ENCODE measurements at regions not wholly inside any gene's neighbourhood (a gene's known extent, or its start where the extent isn't known, plus 50 kb on each side); places are given as distances from the start of the nearest gene placed in this dataset.

DNA sequence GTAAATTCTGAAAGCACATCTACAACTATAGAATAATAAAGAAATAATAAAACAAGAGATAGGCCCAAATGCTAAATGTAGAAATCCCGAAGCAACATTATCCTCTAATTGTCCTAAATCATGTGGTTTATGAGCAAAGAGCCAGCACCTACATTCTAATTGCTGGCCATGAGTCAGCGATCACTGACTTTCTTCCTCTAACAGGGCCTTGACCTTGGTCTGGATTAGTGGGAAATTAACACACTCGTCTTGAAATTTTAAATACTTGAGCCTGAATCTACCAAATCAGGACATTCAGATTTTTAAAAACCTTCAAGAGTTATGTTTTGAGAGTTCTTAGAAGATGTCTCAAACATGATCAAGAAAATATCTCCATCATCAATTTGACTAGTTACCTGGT is 727.6 kb downstream of the METTL15 start:
- Mint-ChIP-seq H3K4me3 (no peak overlapping the region), H3K27me3 (ENCODE audit: low read depth) (no peaks in the 10 kb centered on the region), H3K4me1 (ENCODE audit: low read depth) (no peaks in the 10 kb centered on the region), H3K9me3 (peaks cover 9 to 15% of the 10 kb centered on the region in 2 donors), H3K27ac (no peak overlapping the region), H3K36me3 (ENCODE audit: insufficient read depth in 2 of 2) (no peaks in the 10 kb centered on the region)
- no peak for ATAC-seq (replicated peaks in 1 of 2)
- no peak for DNase-seq

- H3K27ac Mint-ChIP-seq, result no peak overlapping the region
These were observed 727.1 kb downstream of the METTL15 start for GRCh38 chr11:28835317-28835716.

GRCh38 chr11:28834877-28835276 is 726.7 kb downstream of the METTL15 start:
- DNase-seq (no peak), ATAC-seq (replicated peaks in 1 of 2) (no peak)
- Mint-ChIP-seq H3K27ac (no peak overlapping the region), H3K27me3 (ENCODE audit: low read depth) (no peaks in the 10 kb centered on the region), H3K4me3 (no peak overlapping the region), H3K4me1 (ENCODE audit: low read depth) (no peaks in the 10 kb centered on the region), H3K9me3 (peaks cover 9 to 15% of the 10 kb centered on the region in 2 donors), H3K36me3 (ENCODE audit: insufficient read depth in 2 of 2) (no peaks in the 10 kb centered on the region)

More at GRCh38 chr11:28835317-28835716, 727.1 kb downstream of the METTL15 start:
- ATAC-seq (replicated peaks in 1 of 2) (no peak), DNase-seq (no peak)
- Mint-ChIP-seq H3K36me3 (ENCODE audit: insufficient read depth in 2 of 2) (no peaks in the 10 kb centered on the region), H3K9me3 (peaks cover 9 to 15% of the 10 kb centered on the region in 2 donors), H3K4me1 (ENCODE audit: low read depth) (no peaks in the 10 kb centered on the region), H3K27me3 (ENCODE audit: low read depth) (no peaks in the 10 kb centered on the region), H3K4me3 (no peak overlapping the region)

DNA sequence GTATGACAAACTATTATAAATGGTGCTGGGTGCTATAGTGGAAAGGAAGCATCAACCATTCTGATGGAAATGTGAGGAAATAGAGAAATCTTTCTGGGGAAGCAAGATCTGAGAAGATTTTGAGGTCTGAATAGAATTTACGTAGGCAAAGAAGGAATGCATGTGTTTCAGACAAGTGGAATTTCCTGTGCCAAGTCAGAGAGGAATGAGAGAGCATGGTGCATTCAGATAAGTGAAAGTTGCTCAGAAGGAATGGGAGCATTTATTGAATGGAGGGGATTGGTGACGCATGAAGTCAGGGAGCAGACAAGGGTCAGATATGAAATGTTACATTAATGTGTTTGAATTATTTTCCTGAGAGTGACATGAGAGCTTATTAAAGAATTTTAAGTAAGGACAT is 725.5 kb downstream of the METTL15 start:
- no peak for DNase-seq
- H3K4me3 Mint-ChIP-seq, result no peak overlapping the region
- ATAC-seq (replicated peaks in 1 of 2), result no peak
- H3K4me1 Mint-ChIP-seq (ENCODE audit: low read depth), result no peaks in the 10 kb centered on the region
- H3K27ac Mint-ChIP-seq, result no peak overlapping the region
- H3K27me3 Mint-ChIP-seq (ENCODE audit: low read depth), result no peaks in the 10 kb centered on the region
- no peaks in the 10 kb centered on the region for H3K36me3 Mint-ChIP-seq (ENCODE audit: insufficient read depth in 2 of 2)
- peaks cover 11 to 20% of the 10 kb centered on the region in 2 donors for H3K9me3 Mint-ChIP-seq

DNA sequence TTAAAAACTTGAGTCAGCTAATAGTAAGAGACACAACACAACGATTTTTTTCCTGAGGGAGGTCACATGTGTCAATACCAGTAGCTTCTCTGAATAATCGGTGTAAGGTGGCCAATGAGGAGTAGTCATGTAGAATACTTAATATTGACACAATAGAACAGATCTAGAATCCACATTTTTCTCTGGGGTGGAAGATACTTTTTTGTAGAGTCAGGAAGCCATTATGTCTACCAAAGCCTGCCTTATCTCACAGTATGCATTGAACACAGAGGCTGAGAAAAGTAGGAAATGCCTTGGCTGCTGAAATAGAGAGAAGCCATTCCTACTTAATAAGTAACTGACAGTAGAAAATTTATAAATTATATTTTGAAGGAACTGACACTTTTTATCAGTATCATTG is 725.0 kb downstream of the METTL15 start:
- Mint-ChIP-seq H3K27me3 (ENCODE audit: low read depth) (no peaks in the 10 kb centered on the region), H3K36me3 (ENCODE audit: insufficient read depth in 2 of 2) (no peaks in the 10 kb centered on the region), H3K4me3 (no peak overlapping the region), H3K4me1 (ENCODE audit: low read depth) (no peaks in the 10 kb centered on the region), H3K27ac (no peak overlapping the region), H3K9me3 (peaks cover 11 to 20% of the 10 kb centered on the region in 2 donors)
- no peak for ATAC-seq (replicated peaks in 1 of 2)
- no peak for DNase-seq

GRCh38 chr11:28826807-28827206 is 718.6 kb downstream of the METTL15 start:
- H3K27me3 Mint-ChIP-seq (ENCODE audit: low read depth), result no peaks in the 10 kb centered on the region
- peaks cover 5 to 15% of the 10 kb centered on the region in 2 donors for H3K9me3 Mint-ChIP-seq
- H3K4me1 Mint-ChIP-seq (ENCODE audit: low read depth), result no peaks in the 10 kb centered on the region
- ATAC-seq (replicated peaks in 1 of 2) (no peak), DNase-seq (no peak)
- H3K4me3 Mint-ChIP-seq, result no peak overlapping the region
- H3K27ac Mint-ChIP-seq, result no peak overlapping the region
- H3K36me3 Mint-ChIP-seq (ENCODE audit: insufficient read depth in 2 of 2), result no peaks in the 10 kb centered on the region

DNA sequence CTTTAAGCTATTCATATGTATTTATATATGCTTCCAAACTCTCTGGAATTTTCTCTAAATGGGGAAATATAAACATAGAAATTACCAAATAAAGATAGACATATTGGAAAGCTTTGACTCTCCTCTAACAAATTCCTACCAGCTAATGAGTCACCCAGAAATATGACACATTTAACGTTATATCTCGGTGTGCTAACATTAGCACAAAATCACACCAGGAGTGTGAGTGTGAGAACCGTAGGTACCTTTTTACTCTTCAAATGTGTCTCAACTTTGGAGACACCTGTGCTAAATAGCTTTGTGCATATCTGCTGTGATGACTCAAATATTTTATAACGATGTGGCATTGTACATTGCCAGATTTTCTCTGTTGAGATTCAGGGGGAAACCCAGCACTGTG is 714.4 kb downstream of the METTL15 start:
- Mint-ChIP-seq H3K4me1 (ENCODE audit: low read depth) (no peaks in the 10 kb centered on the region), H3K27me3 (ENCODE audit: low read depth) (no peaks in the 10 kb centered on the region), H3K9me3 (peaks cover 3 to 16% of the 10 kb centered on the region in 2 donors), H3K36me3 (ENCODE audit: insufficient read depth in 2 of 2) (no peaks in the 10 kb centered on the region), H3K4me3 (no peak overlapping the region), H3K27ac (no peak overlapping the region)
- ATAC-seq (replicated peaks in 1 of 2) (no peak), DNase-seq (no peak)

GRCh38 chr11:28820296-28820989 is 712.3 kb downstream of the METTL15 start:
- H3K27ac Mint-ChIP-seq, result no peak overlapping the region
- H3K4me3 Mint-ChIP-seq, result no peak overlapping the region
- ATAC-seq (replicated peaks in 1 of 2) (no peak), DNase-seq (no peak)
- H3K9me3 Mint-ChIP-seq, result peaks cover 3 to 11% of the 10 kb centered on the region in 2 donors
- no peaks in the 10 kb centered on the region for H3K27me3 Mint-ChIP-seq (ENCODE audit: low read depth)
- H3K4me1 Mint-ChIP-seq (ENCODE audit: low read depth), result no peaks in the 10 kb centered on the region
- H3K36me3 Mint-ChIP-seq (ENCODE audit: insufficient read depth in 2 of 2), result no peaks in the 10 kb centered on the region

DNA sequence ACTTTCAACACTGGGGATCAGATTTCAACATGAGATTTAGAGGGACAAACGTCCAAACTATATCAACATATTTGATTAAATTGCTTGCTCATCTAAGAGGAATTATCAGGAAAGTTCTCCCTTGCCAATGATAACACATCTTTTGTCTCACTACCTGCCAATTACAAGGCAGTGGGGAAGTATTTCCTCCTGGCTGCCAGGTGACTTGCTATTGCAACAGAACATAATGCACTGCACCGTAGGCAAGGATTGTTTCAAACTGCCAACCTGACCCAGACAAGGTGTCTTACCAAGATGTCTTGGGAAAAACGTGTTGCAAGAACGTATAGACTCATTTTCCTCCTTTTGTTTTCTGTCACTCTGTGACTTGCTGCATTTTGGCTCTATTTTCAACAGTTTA is 711.6 kb downstream of the METTL15 start:
- no peak overlapping the region for H3K27ac Mint-ChIP-seq
- DNase-seq, result no peak
- H3K4me3 Mint-ChIP-seq, result no peak overlapping the region

GRCh38 chr11:28815110-28815509 is 706.9 kb downstream of the METTL15 start:
- Mint-ChIP-seq H3K27me3 (ENCODE audit: low read depth) (no peaks in the 10 kb centered on the region), H3K36me3 (ENCODE audit: insufficient read depth in 2 of 2) (no peaks in the 10 kb centered on the region), H3K4me3 (no peak overlapping the region), H3K9me3 (peaks cover 3 to 8% of the 10 kb centered on the region in 2 donors), H3K4me1 (ENCODE audit: low read depth) (no peaks in the 10 kb centered on the region), H3K27ac (no peak overlapping the region)
- ATAC-seq (replicated peaks in 1 of 2) (no peak), DNase-seq (no peak)

More for the DNA sequence above, 711.6 kb downstream of the METTL15 start:
- no peak for ATAC-seq (replicated peaks in 1 of 2)
- H3K4me1 Mint-ChIP-seq (ENCODE audit: low read depth), result no peaks in the 10 kb centered on the region
- H3K9me3 Mint-ChIP-seq, result peaks cover 3 to 16% of the 10 kb centered on the region in 2 donors
- no peaks in the 10 kb centered on the region for H3K27me3 Mint-ChIP-seq (ENCODE audit: low read depth)
- H3K36me3 Mint-ChIP-seq (ENCODE audit: insufficient read depth in 2 of 2), result no peaks in the 10 kb centered on the region

DNA sequence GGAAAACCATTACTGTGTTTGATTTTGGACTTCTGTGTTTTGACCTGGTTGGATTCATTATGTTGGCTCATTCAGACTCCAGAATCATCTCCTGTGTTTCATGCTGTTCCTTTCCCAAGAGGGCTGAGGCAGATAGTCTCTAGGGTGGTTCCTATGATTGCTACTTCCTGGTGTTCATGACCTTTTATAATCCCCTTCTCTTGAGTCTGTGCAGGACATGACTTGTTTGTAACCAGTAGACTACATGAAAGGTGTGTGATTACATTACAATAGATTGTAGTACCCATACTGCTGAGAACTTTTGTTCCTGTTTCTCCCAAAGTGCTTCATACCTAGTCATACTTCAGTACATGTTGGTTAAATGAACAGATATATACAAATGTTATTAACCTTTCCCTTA is 700.6 kb downstream of the METTL15 start:
- no peaks in the 10 kb centered on the region for H3K36me3 Mint-ChIP-seq (ENCODE audit: insufficient read depth in 2 of 2)
- H3K4me3 Mint-ChIP-seq, result no peak overlapping the region

DNA sequence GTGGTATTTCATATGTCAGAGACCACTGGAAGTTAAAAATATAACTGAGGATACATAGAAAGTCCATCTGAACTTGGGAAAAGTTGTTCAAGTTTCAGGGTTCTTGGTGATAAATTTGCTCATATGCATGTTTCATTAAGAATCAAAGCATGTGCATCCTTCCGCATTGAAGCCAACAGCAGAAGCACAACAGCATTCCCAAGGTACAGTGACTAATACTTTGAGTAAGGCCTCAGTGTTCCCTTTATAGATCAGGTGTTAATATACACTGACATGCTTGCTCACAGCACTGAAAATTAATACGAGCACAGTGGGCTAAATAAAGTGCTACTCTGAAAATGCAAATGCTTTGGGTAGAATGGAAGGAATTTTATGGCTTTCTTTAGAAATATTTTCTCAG is 691.1 kb downstream of the METTL15 start:
- DNase-seq (no peak), ATAC-seq (replicated peaks in 1 of 2) (no peak)
- Mint-ChIP-seq H3K9me3 (peaks cover 7 to 8% of the 10 kb centered on the region in 2 donors), H3K4me3 (no peak overlapping the region), H3K36me3 (ENCODE audit: insufficient read depth in 2 of 2) (no peaks in the 10 kb centered on the region), H3K4me1 (ENCODE audit: low read depth) (no peaks in the 10 kb centered on the region), H3K27me3 (ENCODE audit: low read depth) (no peaks in the 10 kb centered on the region), H3K27ac (no peak overlapping the region)

More for the DNA sequence above, 700.6 kb downstream of the METTL15 start:
- Mint-ChIP-seq H3K4me1 (ENCODE audit: low read depth) (no peaks in the 10 kb centered on the region), H3K27me3 (ENCODE audit: low read depth) (no peaks in the 10 kb centered on the region), H3K9me3 (peaks cover 5 to 6% of the 10 kb centered on the region in 2 donors), H3K27ac (no peak overlapping the region)
- no peak for DNase-seq
- ATAC-seq (replicated peaks in 1 of 2), result no peak

DNA sequence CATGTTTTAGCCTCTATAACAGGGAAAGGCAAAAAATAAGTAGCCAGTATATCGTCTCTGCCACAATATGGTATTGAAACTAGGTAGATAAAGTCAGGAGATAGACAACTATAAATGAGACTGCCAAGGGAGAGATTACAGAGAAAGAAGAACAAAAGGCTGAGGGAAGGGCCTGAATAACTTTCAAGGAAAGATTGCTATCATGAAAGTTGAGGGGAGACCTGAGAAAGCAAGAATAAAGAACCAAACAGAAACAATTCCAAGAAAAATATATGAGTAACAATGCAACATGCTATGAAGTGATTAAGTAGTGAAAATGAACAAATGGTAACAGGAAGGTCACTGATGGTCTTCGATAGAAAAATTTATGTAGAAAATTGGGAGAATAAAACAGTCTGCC is 690.1 kb downstream of the METTL15 start:
- Mint-ChIP-seq H3K27ac (no peak overlapping the region), H3K36me3 (ENCODE audit: insufficient read depth in 2 of 2) (no peaks in the 10 kb centered on the region), H3K27me3 (ENCODE audit: low read depth) (no peaks in the 10 kb centered on the region)

GRCh38 chr11:28797536-28797935 is 689.3 kb downstream of the METTL15 start:
- ATAC-seq (replicated peaks in 1 of 2), result no peak
- Mint-ChIP-seq H3K27me3 (ENCODE audit: low read depth) (no peaks in the 10 kb centered on the region), H3K4me3 (no peak overlapping the region), H3K36me3 (ENCODE audit: insufficient read depth in 2 of 2) (no peaks in the 10 kb centered on the region), H3K27ac (no peak overlapping the region), H3K4me1 (ENCODE audit: low read depth) (no peaks in the 10 kb centered on the region), H3K9me3 (peaks cover 7 to 11% of the 10 kb centered on the region in 2 donors)
- DNase-seq, result no peak

More for the DNA sequence above, 690.1 kb downstream of the METTL15 start:
- Mint-ChIP-seq H3K9me3 (peaks cover 7 to 13% of the 10 kb centered on the region in 2 donors), H3K4me1 (ENCODE audit: low read depth) (no peaks in the 10 kb centered on the region), H3K4me3 (no peak overlapping the region)
- DNase-seq, result no peak
- ATAC-seq (replicated peaks in 1 of 2), result no peak
